GM12878 (cell line): ENCODE measurements at regions not wholly inside any gene's neighbourhood (a gene's known extent, or its start where the extent isn't known, plus 50 kb on each side); places are given as distances from the start of the nearest gene placed in this dataset.

ENCODE experiments used
- ATAC-seq: fragments of 200-7000 bp; cut with Tn5 transposase; 3 replicates; pipeline ENCODE4 v1.9.1; 2020; ENCODE audit warnings: mild to moderate bottlenecking, moderate library complexity
- BruUV-seq: library from RNA; stranded (reverse); fragments of 400-500 nt; replicated peaks from 2 replicates; lab custom pipeline; 2021; lab: Mats Ljungman, UMichigan
- CTCF ChIA-PET: fragments of 300-600 bp; sonication (Branson Sonifier 250); formaldehyde crosslinking; extraction: SDS; loops from one replicate; lab custom pipeline; 2021; ENCODE audit warnings: inconsistent platforms; lab: Yijun Ruan, JAX
- POLR2A ChIA-PET: fragments of 350-600 bp; formaldehyde crosslinking; extraction: SDS; loops from one replicate; lab custom pipeline; 2021; ENCODE audit warnings: inconsistent platforms; lab: Charles Lee
- RAD21 ChIA-PET: fragments of 300-600 bp; sonication (Branson Sonifier 250); formaldehyde crosslinking; loops from one replicate; lab custom pipeline; 2023; ENCODE audit warnings: antibody characterized with exemption; ENCODE audit not compliant: unreplicated experiment; lab: Charles Lee
- SMC1A ChIA-PET: fragments of 300-600 bp; sonication (Branson Sonifier 250); formaldehyde crosslinking; loops from one replicate; lab custom pipeline; 2023; ENCODE audit not compliant: unreplicated experiment, uncharacterized antibody; lab: Charles Lee
- DNase-seq: peaks from one replicate; pipeline ENCODE4 v3.0.0-alpha.2; 2011; ENCODE audit warnings: low read depth, low spot score
- FAIRE-seq: peaks from 3 replicates; lab custom pipeline; 2011; peaks lifted over from hg19 to GRCh38; lab: Jason Lieb, UNC
- H2AFZ ChIP-seq: 2 replicates; pipeline ENCODE4 v1.6.0; 2011; ENCODE audit warnings: low read depth, low read length, control low read depth; ENCODE audit not compliant: control insufficient read depth
- H3K27ac ChIP-seq: 2 replicates; pipeline ENCODE4 v1.5.1; 2011; ENCODE audit warnings: control low read depth; ENCODE audit not compliant: control insufficient read depth, insufficient read depth
- H3K27me3 ChIP-seq, 2 experiments: replicated peaks in 1 of 2; 2 replicates each; pipeline versions ENCODE4 v1.6.0 to v1.6.1; 2011; ENCODE audit warnings: low read length in 1 of 2; ENCODE audit not compliant: control insufficient read depth in 2 of 2, insufficient read depth in 2 of 2
- H3K36me3 ChIP-seq, 2 experiments: 2 replicates each; pipeline ENCODE4 v1.5.1; 2011; ENCODE audit warnings: low read length in 1 of 2; ENCODE audit not compliant: control insufficient read depth in 2 of 2, insufficient read depth in 2 of 2
- H3K4me1 ChIP-seq: 2 replicates; pipeline ENCODE4 v1.6.1; 2011; ENCODE audit warnings: mild to moderate bottlenecking, low read length, moderate library complexity, mixed read lengths; ENCODE audit not compliant: control insufficient read depth, insufficient read depth
- H3K4me2 ChIP-seq: 2 replicates; pipeline ENCODE4 v1.6.0; 2011; ENCODE audit warnings: control low read depth; ENCODE audit not compliant: control insufficient read depth, insufficient read depth
- H3K4me3 ChIP-seq: fragments of 200-600 bp; sonication (generic); 2 replicates; pipeline ENCODE4 v1.5.1; 2016
- H3K79me2 ChIP-seq: 2 replicates; pipeline ENCODE4 v1.6.0; 2011; ENCODE audit warnings: low read length; ENCODE audit not compliant: control insufficient read depth, insufficient read depth
- H3K9ac ChIP-seq: 2 replicates; pipeline ENCODE4 v1.8.0; 2011; ENCODE audit warnings: low read length, control low read depth, mixed read lengths; ENCODE audit not compliant: control insufficient read depth, insufficient read depth
- H3K9me3 ChIP-seq: replicated peaks from 3 replicates; pipeline ENCODE4 v1.5.1; 2011; ENCODE audit warnings: mild to moderate bottlenecking, low read length; ENCODE audit not compliant: control insufficient read depth, insufficient read depth
- H4K20me1 ChIP-seq: 2 replicates; pipeline ENCODE4 v1.6.0; 2011; ENCODE audit not compliant: control insufficient read depth, insufficient read depth
- ETV6 ChIP-seq, 2 experiments: fragments of 450-650 bp in 1 of 2; IDR thresholded peaks in 1 of 2; conservative IDR thresholded peaks in 1 of 2; 2 replicates each; pipeline ENCODE4 v1.6.1; 2014; ENCODE audit warnings: antibody characterized with exemption in 1 of 2, borderline replicate concordance in 1 of 2, low read depth in 1 of 2, mild to moderate bottlenecking in 1 of 2, moderate library complexity in 1 of 2
- IKZF1 ChIP-seq: fragments of 450-650 bp; conservative IDR thresholded peaks from 2 replicates; pipeline ENCODE4 v1.6.1; 2017; ENCODE audit warnings: antibody characterized with exemption, mild to moderate bottlenecking
- MTA2 ChIP-seq: fragments of 450-650 bp; IDR thresholded peaks from 2 replicates; pipeline ENCODE4 v1.6.1; 2016; ENCODE audit warnings: low read depth, mild to moderate bottlenecking, moderate library complexity
- NR2C1 ChIP-seq: fragments of 450-650 bp; IDR thresholded peaks from 2 replicates; pipeline ENCODE4 v1.6.1; 2017; ENCODE audit warnings: antibody characterized with exemption, mild to moderate bottlenecking, moderate library complexity
- PBX3 ChIP-seq: IDR thresholded peaks from 2 replicates; pipeline ENCODE4 v1.6.1; 2011; ENCODE audit warnings: mild to moderate bottlenecking, low read depth, low read length, moderate library complexity; ENCODE audit not compliant: insufficient replicate concordance
- RELA ChIP-seq: fragments of 450-650 bp; IDR thresholded peaks from 2 replicates; pipeline ENCODE4 v1.8.0; 2014; ENCODE audit warnings: borderline replicate concordance; ENCODE audit not compliant: partially characterized antibody
- SKIL ChIP-seq: fragments of 450-650 bp; IDR thresholded peaks from 2 replicates; pipeline ENCODE4 v1.6.1; 2017; ENCODE audit warnings: mild to moderate bottlenecking, low read depth, inconsistent platforms; ENCODE audit not compliant: poor library complexity, severe bottlenecking
- STAT3 ChIP-seq: IDR thresholded peaks from 2 replicates; pipeline ENCODE4 v1.6.1; 2011; ENCODE audit warnings: low read depth, low read length, improper control_type of control experiment
- YY1 ChIP-seq: IDR thresholded peaks from 2 replicates; pipeline ENCODE4 v1.6.1; 2011; ENCODE audit warnings: low read depth, mild to moderate bottlenecking, low read length
- ZSCAN29 ChIP-seq: fragments of 450-650 bp; IDR thresholded peaks from 2 replicates; pipeline ENCODE4 v1.6.1; 2017; ENCODE audit warnings: mild to moderate bottlenecking, moderate library complexity
- in situ Hi-C: fragments of 300-500 bp; cut with MboI; formaldehyde crosslinking; loops from 9 replicates; pipeline ENCODE4 v1.14.3; 2018; ENCODE audit warnings: mixed read lengths
- intact Hi-C: fragments of 100-400 bp; cut with micrococcal nuclease; formaldehyde crosslinking; loops from one replicate; pipeline ENCODE4 v1.14.2; 2022; ENCODE audit not compliant: unreplicated experiment

GRCh38 chr7:93636276-93636675 is 61.8 kb upstream of the CALCR start:
- Histone ChIP-seq H3K27ac (no peak overlapping the region), H3K27me3 (no peaks in the 10 kb centered on the region), H3K9ac (no peak overlapping the region), H3K9me3 (no peaks in the 10 kb centered on the region), H3K79me2 (no peaks in the 10 kb centered on the region), H3K4me3 (no peak overlapping the region), H2AFZ (no peak overlapping the region), H3K4me2 (no peak overlapping the region), H3K36me3 (no peaks in the 10 kb centered on the region), H3K4me1 (no peaks in the 10 kb centered on the region), H4K20me1 (no peaks in the 10 kb centered on the region)
- ChIA-PET POLR2A (no interaction called here), CTCF (no interaction called here), RAD21 (no interaction called here), SMC1A (interaction anchor here (1.0 to 1.1 kb wide), 2 partner anchors 9 to 50 kb away, joined by 3 to 4 read pairs; no protein-coding TSS in a partner anchor)
- DNase-seq (no peak), FAIRE-seq (no peak), ATAC-seq (no peak)
- in situ Hi-C loops, result no loop called here
- no TSS peak for BruUV-seq
- TF ChIP-seq ETV6 (conservative IDR thresholded peaks at IDR 0.05 in 1 of 2, IDR thresholded peaks at IDR 0.05 in 1 of 2; ENCODE audit: borderline replicate concordance in 1 of 2, low read depth in 1 of 2) (no peak), ZSCAN29 (no peak), PBX3 (no peak), YY1 (no peak), STAT3 (no peak), SKIL (no peak), RELA (no peak), MTA2 (no peak), NR2C1 (no peak), IKZF1 (no peak)
- intact Hi-C loops, result no loop called here
